ENCODE measurements at regions not wholly inside any gene's neighbourhood (a gene's known extent, or its start where the extent isn't known, plus 50 kb on each side); places are given as distances from the start of the nearest gene placed in this dataset.

DNA sequence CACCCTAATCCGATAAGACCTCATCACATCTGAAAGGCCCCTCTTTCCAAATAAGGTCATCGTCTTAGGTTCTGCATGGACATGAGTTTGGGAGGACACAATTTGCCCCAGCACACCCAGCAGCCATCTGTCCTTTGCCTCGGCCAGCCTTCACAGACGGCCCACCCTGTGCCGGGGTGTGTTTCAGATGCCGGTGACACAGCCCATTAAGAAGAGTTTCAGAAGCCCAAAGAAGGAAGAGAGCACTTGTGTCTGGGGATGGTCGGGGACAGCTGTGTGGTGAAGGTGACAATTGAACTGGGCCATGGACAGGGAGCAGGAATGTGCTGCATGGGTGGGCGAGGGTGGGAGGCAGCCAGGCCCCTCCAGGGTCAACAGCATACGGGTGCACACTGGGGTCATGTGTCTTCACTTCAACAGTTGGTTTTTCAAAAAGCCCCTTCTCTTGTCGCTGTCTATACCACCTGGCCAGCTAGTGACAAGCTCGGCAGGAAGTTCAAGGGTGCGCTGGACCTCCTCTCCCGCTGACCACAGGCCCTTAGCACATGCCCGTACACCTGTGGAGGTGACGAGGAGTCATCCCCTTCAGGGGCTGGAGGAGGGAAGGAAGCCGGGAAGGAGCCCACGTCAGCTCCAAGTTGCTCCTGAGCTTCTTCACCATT, 183.1 kb downstream of the C16orf95 start:
- TF ChIP-seq MYNN (tag by site-specific recombination; IDR thresholded peaks at IDR 0.05; ENCODE audit: borderline replicate concordance) (no peak), ZNF510 (tag by site-specific recombination; IDR thresholded peaks at IDR 0.05; ENCODE audit: insufficient replicate concordance) (no peak)
